Stimulated activated effector memory CD8-positive, alpha-beta T cell treated with anti-CD3 and anti-CD28 coated beads, Interleukin-12 subunit alpha, Interleukin-12 subunit beta, amount 100 ng/mL, for 72 hours (primary cell): ENCODE measurements at regions not wholly inside any gene's neighbourhood (a gene's known extent, or its start where the extent isn't known, plus 50 kb on each side); places are given as distances from the start of the nearest gene placed in this dataset.
"Not testable (repeated sequence)": the region's sequence is repeated elsewhere in the genome, so short reads cannot be mapped to it uniquely, and the experiment has no call there.

ENCODE experiments used
- ATAC-seq: fragments of 150-1000 bp; cut with Tn5 transposase; 2 replicates; pipeline ENCODE4 v1.10.0; 2021
- DNase-seq, 2 donors: peaks; one replicate each; pipeline ENCODE4 v3.0.0; 2021 to 2022; ENCODE audit warnings: low spot score in 2 of 2
- H3K27ac Mint-ChIP-seq: one replicate; pipeline ENCODE4 v1.8.0; 2022; ENCODE audit warnings: mild to moderate bottlenecking, mixed read lengths
- H3K36me3 Mint-ChIP-seq: one replicate; pipeline ENCODE4 v1.8.0; 2022; ENCODE audit warnings: mild to moderate bottlenecking, mixed read lengths
- H3K4me1 Mint-ChIP-seq: one replicate; pipeline ENCODE4 v1.8.0; 2022; ENCODE audit warnings: mixed read lengths
- H3K4me3 Mint-ChIP-seq: one replicate; pipeline ENCODE4 v1.8.0; 2022; ENCODE audit warnings: mild to moderate bottlenecking, mixed read lengths
- H3K9me3 Mint-ChIP-seq: one replicate; pipeline ENCODE4 v1.8.0; 2022; ENCODE audit warnings: mixed read lengths

DNA sequence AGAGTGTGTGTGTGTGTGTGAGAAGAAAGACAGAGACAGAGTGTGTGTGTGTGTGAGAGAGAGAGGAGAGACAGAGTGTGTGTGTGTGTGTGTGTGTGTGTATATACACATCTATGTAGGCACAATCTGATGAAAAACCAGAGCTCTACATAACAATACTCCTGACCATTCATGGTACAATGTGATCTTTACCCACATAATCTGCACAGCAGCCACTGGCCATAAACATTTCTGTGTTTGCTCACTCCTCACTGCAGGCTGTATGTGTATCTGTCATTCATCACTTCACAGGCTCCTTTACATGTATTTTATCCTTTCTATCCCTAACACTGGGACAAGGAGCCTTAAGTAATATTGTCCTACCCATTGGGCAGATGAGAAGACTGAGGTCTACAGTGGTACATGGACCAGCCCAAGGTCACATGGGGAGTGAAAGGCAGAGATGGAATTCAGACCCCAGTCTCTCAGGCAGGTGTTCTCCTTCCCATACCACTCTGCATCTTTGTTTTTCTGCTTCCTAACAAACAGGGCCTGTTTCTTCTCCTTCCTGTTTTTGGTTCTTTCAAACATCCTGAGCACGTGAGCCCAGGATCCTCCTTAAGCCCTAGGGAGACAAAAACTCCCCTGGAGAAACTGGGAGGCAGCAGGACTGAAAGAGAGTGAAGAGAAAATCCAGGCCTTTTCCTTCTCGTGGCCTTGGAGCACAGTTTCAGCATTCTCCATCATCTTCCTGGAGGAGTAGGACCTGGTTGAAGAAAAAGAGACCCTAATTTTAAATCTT lies 201.7 kb upstream of the MSX2 start:
- no peak overlapping the region for H3K27ac Mint-ChIP-seq

DNA sequence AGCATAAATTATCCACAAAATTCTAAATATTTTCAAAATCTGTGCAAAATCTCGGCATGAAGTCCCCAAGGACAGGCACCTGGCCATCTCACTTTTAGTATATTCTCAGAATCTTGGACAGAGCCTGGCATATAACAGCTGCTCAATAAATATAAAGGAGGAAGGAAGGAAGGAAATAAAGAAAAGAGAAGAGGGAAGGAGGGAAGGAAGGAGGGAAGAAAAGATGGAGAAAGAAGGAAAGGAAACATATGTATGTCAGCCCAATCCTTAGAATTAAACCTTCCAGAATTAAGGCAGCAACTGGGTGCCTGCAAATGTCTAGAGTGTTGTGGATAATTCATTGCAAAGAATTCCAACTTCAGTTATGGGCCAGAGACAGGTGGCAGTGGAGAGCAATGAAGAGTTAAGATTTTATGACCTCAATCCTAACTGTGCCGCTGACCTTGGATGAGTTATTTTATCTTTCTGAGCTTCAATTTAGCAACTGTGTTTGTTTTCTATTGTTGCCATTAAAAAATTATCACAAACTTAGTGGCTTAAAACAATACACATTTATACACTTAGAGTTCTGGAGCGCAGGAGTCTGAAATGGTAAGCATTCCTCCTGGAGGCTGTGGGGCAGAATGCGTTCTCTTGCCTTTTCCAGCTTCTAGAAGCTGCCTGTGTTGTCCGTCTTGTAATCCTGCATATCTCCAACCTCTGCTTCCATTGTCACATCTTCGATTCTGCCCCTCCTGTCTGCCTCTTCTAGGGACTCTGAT lies 200.9 kb upstream of the MSX2 start:
- Mint-ChIP-seq H3K4me1 (no peaks in the 10 kb centered on the region), H3K36me3 (no peaks in the 10 kb centered on the region), H3K27ac (no peak overlapping the region), H3K4me3 (no peak overlapping the region), H3K9me3 (peaks cover 18% of the 10 kb centered on the region)
- ATAC-seq = no peak
- DNase-seq = no peak

More for the DNA sequence above, 201.7 kb upstream of the MSX2 start:
- DNase-seq (no peak), ATAC-seq (no peak)
- no peaks in the 10 kb centered on the region for H3K36me3 Mint-ChIP-seq
- no peaks in the 10 kb centered on the region for H3K4me1 Mint-ChIP-seq
- peaks cover 18% of the 10 kb centered on the region for H3K9me3 Mint-ChIP-seq
- H3K4me3 Mint-ChIP-seq = no peak overlapping the region

DNA sequence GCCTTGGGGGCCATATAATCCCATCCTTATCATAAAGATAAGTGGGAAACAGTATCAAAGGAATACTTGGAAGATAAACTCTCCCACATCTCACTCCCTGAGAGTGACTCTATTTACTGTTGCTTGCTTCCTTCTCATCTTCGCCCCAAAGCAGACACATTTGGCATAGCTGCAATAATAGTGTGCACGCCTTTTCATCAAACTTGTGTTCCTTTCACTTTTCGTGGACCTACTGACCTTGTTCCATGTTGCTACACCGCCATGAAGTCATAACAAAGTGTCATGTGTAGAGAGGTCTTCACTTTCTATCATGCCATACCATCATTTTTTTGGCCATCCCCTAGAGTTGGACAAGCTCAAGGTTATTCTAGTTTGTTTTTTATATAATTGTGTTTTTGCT lies 200.0 kb upstream of the MSX2 start:
- H3K36me3 Mint-ChIP-seq = no peaks in the 10 kb centered on the region
- ATAC-seq (no peak), DNase-seq (no peak)
- H3K4me3 Mint-ChIP-seq = no peak overlapping the region
- no peak overlapping the region for H3K27ac Mint-ChIP-seq
- H3K9me3 Mint-ChIP-seq = peaks cover 15% of the 10 kb centered on the region
- H3K4me1 Mint-ChIP-seq = no peaks in the 10 kb centered on the region

DNA sequence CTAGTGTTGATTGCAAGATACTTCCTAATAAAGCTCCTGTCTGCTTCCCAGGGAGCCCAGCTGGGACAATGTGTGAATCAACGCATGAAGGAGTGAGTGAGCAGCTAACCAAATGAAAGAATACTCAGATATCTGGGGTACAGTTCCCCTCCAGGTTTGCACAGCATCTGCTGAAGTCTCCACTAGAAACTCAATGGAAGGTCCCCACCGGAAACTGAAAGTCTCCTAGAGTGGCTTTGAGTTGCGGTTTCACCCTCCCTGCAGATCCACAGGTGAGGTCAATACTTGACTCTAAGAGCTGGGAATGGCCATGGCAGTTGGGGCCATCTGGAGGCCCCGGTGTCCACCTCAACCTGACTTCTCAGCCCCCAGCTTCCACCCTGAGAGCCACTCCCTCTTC lies 198.2 kb upstream of the MSX2 start:
- no peak for ATAC-seq
- Mint-ChIP-seq H3K9me3 (peaks cover 15% of the 10 kb centered on the region), H3K36me3 (no peaks in the 10 kb centered on the region), H3K4me1 (no peaks in the 10 kb centered on the region), H3K27ac (no peak overlapping the region), H3K4me3 (no peak overlapping the region)
- no peak for DNase-seq

DNA sequence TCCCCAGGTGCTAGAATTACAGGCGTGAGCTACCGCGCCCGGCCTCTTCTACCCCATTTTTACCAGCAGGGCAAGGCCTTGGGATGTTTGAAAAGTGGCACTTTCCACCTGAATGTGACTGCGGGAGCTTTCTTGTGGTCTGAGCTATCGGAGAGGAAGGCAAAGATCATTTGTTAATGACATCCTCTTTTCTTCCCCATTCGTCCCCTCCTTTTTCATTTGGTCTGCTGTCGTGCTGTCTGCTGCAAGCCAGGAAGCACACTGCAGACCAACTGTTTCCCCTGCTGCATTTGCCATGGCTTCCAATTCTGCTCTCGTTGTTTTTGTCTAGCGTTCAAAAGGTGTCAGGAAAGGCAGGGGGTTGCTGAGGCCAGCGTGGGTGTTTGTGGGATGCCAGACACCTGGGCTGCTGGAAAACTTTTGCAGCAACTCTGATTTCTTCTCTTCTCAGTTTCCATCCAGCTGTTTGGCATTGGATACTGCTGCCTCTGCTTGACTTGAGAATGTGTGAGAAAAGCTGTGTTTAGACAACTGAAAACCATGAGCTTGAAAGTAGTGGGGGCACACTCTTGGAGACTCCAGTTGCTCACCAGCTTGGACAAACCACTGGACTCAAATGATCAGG lies 196.4 kb upstream of the MSX2 start:
- Mint-ChIP-seq H3K36me3 (no peaks in the 10 kb centered on the region), H3K4me1 (no peaks in the 10 kb centered on the region), H3K27ac (no peak overlapping the region), H3K9me3 (peaks cover 7% of the 10 kb centered on the region), H3K4me3 (no peak overlapping the region)
- DNase-seq (no peak), ATAC-seq (no peak)

DNA sequence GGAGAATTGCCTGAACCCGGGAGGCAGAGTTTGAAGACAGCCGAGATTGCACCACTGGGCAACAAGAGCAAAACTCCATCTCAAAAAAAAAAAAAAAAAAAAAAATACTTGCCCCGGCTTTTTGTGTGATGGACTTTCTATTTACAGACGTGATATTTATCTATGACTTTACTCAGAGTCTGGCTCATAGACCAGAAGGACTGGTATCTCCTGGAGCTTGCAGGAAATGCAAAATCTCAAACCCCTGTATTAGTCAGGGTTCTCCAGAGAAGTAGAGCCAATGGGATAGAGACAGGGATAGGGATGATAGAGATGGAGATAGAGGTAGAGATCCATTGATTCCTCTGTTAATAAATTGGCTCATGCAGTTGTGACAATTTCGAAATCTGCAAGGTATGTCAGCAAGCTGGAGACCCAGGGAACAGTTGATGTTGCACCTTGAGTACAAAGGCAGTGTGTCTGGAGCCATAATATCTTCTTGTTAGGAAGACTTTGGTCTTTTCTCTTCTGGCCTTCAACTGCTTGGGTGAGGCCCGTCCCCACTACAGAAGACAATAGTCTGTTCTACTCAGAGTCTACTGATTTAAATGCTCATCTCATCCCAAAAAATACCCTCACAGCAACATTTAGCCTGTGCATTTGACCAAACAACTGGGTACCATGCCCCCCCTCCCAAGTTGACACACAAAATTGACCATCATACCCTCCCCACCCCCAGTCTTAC lies 195.4 kb upstream of the MSX2 start:
- H3K4me3 Mint-ChIP-seq = no peak overlapping the region
- H3K27ac Mint-ChIP-seq = no peak overlapping the region
- no peak for DNase-seq
- no peaks in the 10 kb centered on the region for H3K4me1 Mint-ChIP-seq
- no peak for ATAC-seq
- H3K36me3 Mint-ChIP-seq = no peaks in the 10 kb centered on the region
- peaks cover 7% of the 10 kb centered on the region for H3K9me3 Mint-ChIP-seq

DNA sequence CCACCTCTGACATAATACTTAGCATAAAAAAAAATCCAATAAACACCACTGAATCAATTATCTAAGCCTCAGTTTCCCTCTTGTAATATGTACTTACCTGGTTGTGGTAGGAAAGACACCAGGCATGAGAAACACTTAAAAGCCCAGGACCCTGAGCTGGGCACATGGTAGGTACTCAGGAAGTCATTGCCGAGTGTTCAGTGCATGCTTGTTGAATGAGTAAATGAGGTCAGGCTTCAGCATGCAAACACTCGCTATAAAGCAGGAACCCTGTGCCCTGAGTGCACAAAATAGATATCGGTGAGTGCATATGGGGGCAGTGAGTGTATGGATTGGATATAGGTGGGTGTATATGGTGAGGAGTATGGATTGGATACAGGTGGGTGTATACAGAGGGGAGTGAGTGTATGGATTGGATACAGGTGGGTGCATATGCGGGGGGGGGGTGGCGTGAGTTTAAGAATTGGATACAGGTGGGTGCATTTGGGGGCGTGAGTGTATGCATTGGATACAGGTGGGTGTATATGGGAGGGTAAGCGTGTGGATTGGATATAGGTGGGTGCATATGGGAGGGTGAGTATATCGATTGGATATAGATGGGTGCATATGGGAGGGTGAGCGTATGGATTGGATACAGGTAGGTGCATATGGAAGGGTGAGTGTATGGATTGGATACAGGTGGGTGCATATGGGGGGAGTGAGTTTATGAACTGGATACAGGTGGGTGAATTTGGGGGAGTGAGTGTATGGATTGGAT lies 194.3 kb upstream of the MSX2 start:
- no peak overlapping the region for H3K4me3 Mint-ChIP-seq
- no peak for DNase-seq
- peaks cover 3% of the 10 kb centered on the region for H3K9me3 Mint-ChIP-seq
- ATAC-seq = no peak
- no peaks in the 10 kb centered on the region for H3K4me1 Mint-ChIP-seq
- H3K36me3 Mint-ChIP-seq = no peaks in the 10 kb centered on the region
- no peak overlapping the region for H3K27ac Mint-ChIP-seq

DNA sequence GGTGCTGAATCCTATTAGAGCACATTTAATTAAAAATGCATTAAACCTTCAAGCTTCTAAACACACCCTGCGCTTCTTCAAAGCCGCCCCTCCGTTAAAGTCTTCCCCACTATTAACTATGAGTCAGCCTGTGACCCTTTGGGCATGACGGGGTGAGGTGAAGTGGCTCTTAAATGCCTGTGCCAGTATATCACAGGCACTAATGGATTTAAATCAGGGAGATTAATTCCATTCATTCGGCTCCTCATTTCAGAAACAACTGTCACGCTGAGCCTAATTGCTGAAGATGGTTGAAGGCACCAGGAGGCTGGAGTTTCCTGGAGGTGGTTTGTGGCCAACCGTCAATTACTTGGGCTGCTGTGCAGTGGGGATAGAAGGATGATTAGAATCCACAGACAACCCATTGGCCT lies 192.6 kb upstream of the MSX2 start:
- ATAC-seq (no peak), DNase-seq (no peak)
- H3K36me3 Mint-ChIP-seq = no peaks in the 10 kb centered on the region
- no peaks in the 10 kb centered on the region for H3K9me3 Mint-ChIP-seq
- H3K27ac Mint-ChIP-seq = no peak overlapping the region
- no peak overlapping the region for H3K4me3 Mint-ChIP-seq
- no peaks in the 10 kb centered on the region for H3K4me1 Mint-ChIP-seq

DNA sequence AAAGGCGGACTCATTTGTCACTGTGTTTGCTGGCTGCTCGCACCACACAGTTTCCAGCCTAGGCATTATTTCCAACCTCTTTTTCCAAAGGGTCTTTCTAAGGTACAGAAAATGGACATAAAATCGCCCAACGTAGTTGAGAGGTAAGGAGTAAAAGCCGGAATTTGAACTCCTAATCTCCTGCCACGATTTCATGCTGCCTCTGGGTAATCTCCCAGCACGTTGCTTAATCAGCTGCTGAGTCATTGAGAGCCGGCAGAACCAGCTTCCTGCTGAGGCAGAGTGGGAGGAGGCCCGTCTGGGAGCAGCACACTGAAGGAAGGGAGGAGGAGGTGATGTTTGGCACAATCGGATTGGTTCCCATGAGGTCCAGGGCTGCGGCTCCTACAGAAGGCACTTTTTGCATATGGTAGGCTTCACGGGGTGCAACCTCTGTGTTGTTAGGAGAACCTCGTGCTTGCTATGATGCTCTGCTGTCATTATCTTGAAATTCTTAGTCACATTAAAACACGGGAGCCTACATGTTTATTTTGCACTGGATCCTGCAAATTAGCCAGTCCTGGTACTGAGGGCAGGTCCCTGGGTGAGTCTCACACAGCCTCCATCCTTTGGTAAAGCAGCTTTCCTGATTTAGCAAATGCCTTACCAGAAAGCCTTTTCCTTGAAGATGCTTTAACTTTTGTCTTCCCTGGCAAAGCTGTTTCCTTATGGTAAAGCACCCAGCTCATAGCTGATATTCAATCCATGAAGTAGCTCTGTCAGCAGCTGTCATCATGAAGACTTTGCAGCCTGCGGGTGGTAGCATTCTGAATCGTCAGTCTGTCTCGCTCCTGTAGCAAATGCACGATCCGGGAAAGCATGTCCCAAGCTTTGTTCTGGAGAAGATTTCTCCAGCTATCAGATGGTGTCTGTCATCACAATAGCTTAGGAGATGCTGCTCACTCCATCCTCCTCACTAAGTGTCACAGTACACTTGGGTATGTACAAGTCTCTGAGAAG lies 191.6 kb upstream of the MSX2 start:
- no peak for DNase-seq
- Mint-ChIP-seq H3K4me3 (no peak overlapping the region), H3K4me1 (no peaks in the 10 kb centered on the region), H3K36me3 (no peaks in the 10 kb centered on the region), H3K9me3 (no peaks in the 10 kb centered on the region), H3K27ac (no peak overlapping the region)
- ATAC-seq = peak; percentile 32

DNA sequence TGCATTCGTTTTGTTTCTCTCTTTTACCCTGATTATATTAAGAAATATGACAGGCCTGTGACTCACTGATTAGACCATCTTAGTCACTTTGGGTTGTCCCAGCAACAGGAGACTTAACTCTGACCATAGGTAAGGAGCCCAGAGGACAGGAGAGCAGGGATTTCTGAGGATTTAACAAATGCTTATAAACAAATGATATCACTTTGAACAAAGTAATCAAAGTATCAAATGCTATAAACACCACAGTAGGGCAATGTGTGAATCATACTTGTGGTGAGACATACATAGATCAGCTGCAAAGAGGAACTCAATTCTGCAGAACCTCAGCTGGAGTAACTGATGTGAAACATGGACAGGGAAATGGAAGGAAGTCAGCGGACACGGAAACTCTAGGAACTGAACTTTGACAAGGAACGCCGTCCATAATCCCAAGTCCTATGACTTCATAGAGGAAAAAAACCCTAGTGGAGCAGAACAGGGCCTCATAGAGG lies 190.6 kb upstream of the MSX2 start:
- H3K4me1 Mint-ChIP-seq = no peaks in the 10 kb centered on the region
- DNase-seq (no peak), ATAC-seq (no peak)
- no peak overlapping the region for H3K27ac Mint-ChIP-seq
- H3K4me3 Mint-ChIP-seq = no peak overlapping the region
- no peaks in the 10 kb centered on the region for H3K9me3 Mint-ChIP-seq
- no peaks in the 10 kb centered on the region for H3K36me3 Mint-ChIP-seq

DNA sequence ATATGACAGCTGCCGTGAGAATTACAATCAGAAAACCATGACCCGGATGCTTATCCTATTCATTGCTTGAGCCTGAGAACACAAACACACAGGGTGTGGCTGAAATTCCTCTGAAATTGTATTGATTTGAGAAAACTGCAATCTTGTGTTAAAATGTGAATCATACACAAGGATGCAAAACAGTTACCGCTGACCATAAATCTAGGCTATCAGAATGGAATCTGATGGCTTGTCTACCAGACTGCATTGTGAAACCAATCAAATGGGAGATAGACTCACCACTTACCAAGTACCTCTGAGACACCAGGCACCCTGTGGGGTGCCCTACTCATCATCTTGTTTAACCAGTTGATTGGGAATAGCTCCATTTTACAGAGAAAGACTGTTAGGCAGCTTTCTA lies 188.7 kb upstream of the MSX2 start:
- no peaks in the 10 kb centered on the region for H3K9me3 Mint-ChIP-seq
- H3K36me3 Mint-ChIP-seq = no peaks in the 10 kb centered on the region
- ATAC-seq (no peak), DNase-seq (no peak)
- no peaks in the 10 kb centered on the region for H3K4me1 Mint-ChIP-seq
- no peak overlapping the region for H3K4me3 Mint-ChIP-seq
- H3K27ac Mint-ChIP-seq = no peak overlapping the region

DNA sequence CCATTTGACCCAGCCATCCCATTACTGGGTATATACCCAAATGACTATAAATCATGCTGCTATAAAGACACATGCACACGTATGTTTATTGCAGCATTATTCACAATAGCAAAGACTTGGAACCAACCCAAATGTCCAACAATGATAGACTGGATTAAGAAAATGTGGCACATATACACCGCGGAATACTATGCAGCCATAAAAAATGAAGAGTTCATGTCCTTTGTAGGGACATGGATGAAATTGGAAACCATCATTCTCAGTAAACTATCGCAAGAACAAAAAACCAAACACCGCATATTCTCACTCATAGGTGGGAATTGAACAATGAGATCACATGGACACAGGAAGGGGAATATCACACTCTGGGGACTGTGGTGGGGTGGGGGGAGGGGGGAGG lies 184.6 kb upstream of the MSX2 start:
- H3K4me1 Mint-ChIP-seq, H3K36me3 Mint-ChIP-seq, H3K4me3 Mint-ChIP-seq, H3K9me3 Mint-ChIP-seq, DNase-seq, H3K27ac Mint-ChIP-seq, ATAC-seq: not testable (repeated sequence)

DNA sequence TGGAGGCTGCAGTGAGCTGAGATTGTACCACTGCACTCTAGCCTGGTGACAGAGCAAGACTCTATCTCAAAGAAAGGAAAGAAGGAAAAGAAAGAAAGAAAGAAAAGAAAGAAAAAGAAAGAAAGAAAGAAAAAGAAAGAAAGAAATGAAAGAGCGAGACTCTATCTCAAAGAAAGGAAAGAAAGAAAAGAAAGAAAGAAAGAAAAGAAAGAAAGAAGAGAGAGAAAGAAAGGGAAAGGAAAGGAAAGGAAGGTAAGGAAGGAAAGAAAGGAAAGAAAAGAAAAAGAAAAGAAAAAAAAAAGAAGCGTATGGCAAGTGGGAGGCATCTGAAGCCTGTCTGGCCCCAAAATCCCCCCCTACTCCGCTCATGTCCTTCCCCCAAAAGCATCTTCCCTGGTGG lies 182.3 kb upstream of the MSX2 start:
- H3K9me3 Mint-ChIP-seq = no peaks in the 10 kb centered on the region
- no peaks in the 10 kb centered on the region for H3K4me1 Mint-ChIP-seq
- H3K4me3 Mint-ChIP-seq = no peak overlapping the region
- no peak overlapping the region for H3K27ac Mint-ChIP-seq
- DNase-seq = no peak
- no peaks in the 10 kb centered on the region for H3K36me3 Mint-ChIP-seq
- no peak for ATAC-seq

DNA sequence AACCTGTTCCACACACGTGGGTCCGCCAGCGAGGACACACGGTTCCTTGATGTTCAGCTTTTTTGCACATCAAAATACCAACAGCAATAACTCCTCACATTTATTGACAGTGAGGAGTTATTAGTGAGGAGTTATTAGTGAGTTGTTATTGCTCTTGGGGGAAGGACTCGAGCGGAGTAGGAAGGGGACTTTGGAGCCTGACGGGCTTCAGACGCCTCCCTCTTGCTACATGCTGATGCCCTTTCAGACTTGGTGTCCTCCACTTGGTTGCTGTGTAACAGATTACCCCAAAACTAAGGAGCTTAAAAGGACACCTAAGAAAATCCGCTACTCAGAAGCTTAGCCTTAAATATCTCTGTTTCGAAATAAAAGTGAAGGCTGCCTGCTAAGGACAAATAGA lies 181.9 kb upstream of the MSX2 start:
- Mint-ChIP-seq H3K9me3 (no peaks in the 10 kb centered on the region), H3K4me1 (no peaks in the 10 kb centered on the region), H3K27ac (no peak overlapping the region), H3K4me3 (no peak overlapping the region), H3K36me3 (no peaks in the 10 kb centered on the region)
- DNase-seq = no peak
- no peak for ATAC-seq
